SK-N-MC (cell line): ENCODE measurements at regions not wholly inside any gene's neighbourhood (a gene's known extent, or its start where the extent isn't known, plus 50 kb on each side); places are given as distances from the start of the nearest gene placed in this dataset.

Source experiments
- EZH2 ChIP-seq: fragments of 200-600 bp; sonication (generic); IDR thresholded peaks from one replicate; pipeline ENCODE4 v1.6.1; 2017; ENCODE audit warnings: antibody characterized with exemption
- POLR2AphosphoS5 ChIP-seq: IDR thresholded peaks from 2 replicates; pipeline ENCODE4 v1.6.1; 2012; ENCODE audit warnings: mild to moderate bottlenecking, low read depth, low read length, borderline replicate concordance

DNA sequence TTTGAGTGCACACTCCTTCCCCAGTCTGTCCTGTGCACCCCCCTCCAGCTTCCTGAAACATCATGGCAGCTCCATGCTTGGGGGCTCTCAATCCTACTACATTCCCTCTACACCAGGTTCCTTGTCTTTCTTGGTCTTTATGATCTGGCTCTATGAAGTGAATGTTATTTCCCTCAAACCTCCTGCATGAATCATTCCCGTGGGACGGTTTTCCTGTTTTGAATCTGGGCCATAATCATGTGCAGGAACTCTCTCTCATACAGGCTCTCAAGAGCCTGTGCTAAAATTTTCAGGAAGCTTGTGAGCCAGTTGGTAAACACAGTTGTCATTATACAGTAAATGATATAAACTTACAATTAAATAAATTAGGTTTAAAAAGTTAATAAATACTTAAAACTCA, 89.8 kb upstream of the KCNE2 start:
- no peak for TF ChIP-seq EZH2
- TF ChIP-seq POLR2AphosphoS5, result no peak
